Epidermal melanocyte (primary cell): ENCODE measurements at regions not wholly inside any gene's neighbourhood (a gene's known extent, or its start where the extent isn't known, plus 50 kb on each side); places are given as distances from the start of the nearest gene placed in this dataset.

Experiments used
- DNase-seq: peaks from one replicate; pipeline ENCODE4 v3.0.0; 2011; ENCODE audit warnings: low spot score; ENCODE audit not compliant: insufficient read length

DNA sequence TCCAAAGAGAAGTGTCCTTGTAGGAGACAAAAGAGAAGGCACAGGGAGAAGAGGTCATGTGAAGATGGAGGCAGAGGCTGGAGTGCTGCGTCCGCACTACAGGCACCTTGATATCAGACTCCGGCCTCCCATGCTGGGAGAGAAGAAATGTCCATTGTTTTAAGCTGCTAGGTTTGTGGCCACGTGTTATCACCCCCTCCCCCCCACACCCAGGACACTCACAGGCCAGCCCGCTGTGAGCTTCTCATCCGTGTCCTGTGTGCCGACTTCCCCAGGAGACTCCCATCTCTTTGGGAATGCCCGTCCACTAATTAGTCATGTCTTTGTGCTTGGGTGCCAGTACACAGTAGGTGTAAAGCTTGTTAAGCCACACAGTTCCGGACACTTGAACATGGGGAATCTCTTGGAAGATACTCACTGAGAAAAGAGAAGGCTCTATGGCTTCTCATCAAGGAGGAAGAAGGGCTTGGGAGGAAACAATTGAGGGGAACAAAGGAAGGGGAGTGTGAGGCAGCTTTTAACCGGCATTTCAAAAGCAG is 1234.7 kb downstream of the TBC1D22A start:
- no peak for DNase-seq

- no peak for DNase-seq
Measured at GRCh38 chr22:47996446-47996857, 1234.0 kb downstream of the TBC1D22A start.

GRCh38 chr22:47995718-47996117 is 1233.3 kb downstream of the TBC1D22A start:
- DNase-seq: no peak

GRCh38 chr22:47995264-47995627 is 1232.8 kb downstream of the TBC1D22A start:
- DNase-seq: no peak

GRCh38 chr22:47994601-47995263 is 1232.3 kb downstream of the TBC1D22A start:
- DNase-seq: no peak

DNA sequence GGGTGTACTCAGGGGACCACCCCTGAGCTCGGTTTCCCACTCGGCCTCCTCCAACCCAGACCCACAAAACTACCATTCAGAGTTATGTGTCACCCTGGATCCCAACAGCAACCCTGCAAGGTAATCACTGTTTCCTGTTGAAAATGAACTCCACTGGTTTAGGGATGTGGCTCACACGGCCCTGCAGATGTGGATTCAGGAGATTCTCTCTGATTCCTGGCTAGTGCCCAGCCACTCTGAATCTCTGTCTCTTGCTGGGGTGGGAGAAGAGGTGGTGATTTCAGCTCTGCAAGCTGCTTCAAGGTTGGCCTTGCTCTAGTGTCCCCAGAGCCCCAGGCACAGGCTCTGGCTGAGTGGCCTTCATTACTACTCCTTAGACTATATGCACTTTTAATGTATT is 1231.6 kb downstream of the TBC1D22A start:
- DNase-seq: no peak

DNA sequence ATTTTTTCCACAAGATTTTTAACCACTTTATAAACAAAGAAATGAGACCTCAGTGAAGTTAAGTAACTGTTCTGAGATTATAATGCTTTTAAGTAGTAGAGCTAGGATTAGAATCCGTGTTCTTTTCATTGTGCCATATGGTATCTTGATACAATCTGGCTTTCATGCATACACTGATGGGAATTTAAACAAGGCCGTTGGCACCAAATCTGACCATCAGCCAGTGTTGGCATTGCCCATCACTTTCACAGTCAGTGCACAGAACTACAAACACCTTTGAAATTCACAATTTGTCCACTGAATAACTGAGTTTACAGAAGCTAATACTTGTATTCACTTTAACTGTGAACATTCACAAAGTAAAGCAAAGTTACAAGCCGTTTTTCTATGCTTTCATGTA is 1228.0 kb downstream of the TBC1D22A start:
- DNase-seq: no peak

GRCh38 chr22:47987885-47988515 is 1225.5 kb downstream of the TBC1D22A start:
- DNase-seq: no peak

DNA sequence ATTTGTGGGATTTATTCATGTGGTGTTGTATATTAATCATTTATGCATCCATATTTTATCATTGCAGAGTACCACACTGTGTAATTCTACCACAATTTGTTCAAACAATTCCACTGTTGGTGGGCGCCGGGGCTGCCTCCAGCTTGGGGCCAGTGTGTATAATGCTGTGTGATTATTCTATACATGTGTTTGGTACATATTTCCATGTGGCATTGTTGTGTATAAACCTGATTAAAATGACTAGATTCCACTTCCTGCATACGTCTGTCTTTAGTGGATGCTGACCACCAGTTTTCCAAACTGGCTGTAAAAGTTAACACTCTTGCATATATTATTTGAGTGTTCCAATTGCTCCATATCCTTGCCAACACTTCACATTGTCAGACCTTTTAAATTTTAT is 1213.8 kb downstream of the TBC1D22A start:
- DNase-seq: no peak

DNA sequence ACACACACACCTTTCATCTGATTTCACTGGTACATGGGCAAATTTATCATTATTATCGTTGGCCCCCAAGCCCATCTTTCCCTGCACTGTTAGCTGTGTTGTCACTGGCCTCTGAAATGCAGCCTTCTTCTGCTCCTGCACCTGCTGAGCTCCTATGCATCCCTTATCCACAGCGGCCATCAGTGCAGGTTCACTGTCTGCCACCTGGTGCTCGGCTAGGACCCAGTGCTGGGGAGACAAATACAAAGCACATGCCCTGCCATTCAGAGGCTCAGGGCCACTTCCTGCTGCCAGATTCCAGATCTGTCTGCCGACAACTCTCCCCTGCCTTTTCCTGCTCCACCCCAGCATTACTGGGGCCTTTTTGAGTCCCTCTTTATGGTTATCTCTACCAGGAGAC is 1205.4 kb downstream of the TBC1D22A start:
- DNase-seq: no peak

- DNase-seq: no peak
Measured at GRCh38 chr22:47966316-47966715, 1203.9 kb downstream of the TBC1D22A start.

DNA sequence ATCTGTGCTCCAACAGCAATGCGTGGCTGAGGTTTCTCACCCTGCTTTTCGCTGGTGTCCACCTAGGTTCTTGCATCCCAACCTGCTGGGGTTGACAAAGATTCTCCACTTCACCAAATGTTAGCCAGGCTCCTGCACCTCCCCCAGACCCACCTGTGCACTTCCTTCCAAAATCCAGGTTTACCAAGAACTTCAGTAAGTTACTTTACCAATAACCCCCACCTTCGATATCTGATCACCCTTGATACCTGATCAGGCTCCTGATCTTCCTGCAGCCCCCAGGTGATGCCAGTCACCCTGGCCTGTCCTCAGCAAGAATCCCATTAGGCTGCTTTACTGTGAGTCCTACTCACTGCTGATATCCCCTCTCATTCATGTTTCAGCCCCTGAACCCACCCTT is 1203.4 kb downstream of the TBC1D22A start:
- DNase-seq: no peak

DNA sequence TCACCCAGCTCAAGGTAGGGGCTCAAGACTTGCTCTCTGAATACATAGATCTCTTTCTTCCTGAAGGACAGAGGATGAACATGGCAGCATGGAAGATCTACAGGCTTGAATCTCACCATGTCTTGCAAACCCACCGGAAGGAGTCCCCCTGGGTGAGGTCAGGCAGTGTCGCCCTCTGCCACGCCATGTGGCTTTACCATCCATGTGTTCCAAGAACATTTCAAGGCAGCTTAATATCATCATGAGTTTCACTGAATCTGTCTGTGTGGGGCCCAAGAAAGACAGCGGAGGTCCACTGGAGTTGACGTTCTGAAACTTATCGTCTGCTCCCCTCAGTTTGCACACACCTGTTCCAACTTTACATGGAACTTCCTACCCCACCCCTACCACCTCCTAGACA is 1202.6 kb downstream of the TBC1D22A start:
- DNase-seq: no peak

GRCh38 chr22:47963660-47964059 is 1201.2 kb downstream of the TBC1D22A start:
- DNase-seq: no peak

DNA sequence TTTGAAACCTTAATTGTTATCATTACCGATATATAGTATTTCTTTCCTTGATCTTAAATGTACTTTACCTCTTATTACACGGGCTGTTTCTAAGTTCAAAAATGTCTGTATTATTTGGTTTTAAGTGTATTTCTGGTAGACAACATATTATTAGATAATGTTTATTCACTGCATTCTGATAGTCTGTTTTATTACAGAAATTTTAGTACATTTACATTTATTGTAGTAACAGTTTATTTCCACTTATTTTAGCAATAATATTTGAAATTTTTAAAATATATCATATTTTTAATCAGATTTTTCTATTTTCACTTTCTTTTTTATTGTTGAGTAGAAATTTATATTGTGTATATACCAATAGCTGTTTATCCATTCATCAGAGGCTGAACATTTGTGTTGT is 1195.2 kb downstream of the TBC1D22A start:
- no peak for DNase-seq

DNA sequence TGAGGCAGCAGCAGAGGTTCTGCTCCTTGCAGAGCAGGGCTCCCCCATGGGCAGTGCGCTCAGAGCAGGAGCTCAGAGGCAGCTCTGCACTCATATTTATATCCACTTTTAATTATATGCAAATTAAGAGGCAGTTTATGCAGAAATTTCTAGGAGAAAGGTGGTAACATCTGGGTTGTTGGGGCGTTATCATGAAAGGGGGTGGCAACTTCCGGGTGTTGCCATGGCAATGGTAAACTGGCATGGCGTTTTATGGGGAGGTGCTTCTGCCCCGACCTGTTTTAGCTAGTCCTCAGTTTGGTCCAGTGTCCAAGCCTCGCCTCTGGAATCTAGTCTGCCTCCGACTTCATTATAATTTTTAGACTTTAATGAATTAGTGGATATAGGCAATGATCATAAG is 1191.7 kb downstream of the TBC1D22A start:
- DNase-seq: no peak

GRCh38 chr22:47944941-47945340 is 1182.5 kb downstream of the TBC1D22A start:
- no peak for DNase-seq

- no peak for DNase-seq
Measured at GRCh38 chr22:47943729-47944700, 1181.6 kb downstream of the TBC1D22A start.

DNA sequence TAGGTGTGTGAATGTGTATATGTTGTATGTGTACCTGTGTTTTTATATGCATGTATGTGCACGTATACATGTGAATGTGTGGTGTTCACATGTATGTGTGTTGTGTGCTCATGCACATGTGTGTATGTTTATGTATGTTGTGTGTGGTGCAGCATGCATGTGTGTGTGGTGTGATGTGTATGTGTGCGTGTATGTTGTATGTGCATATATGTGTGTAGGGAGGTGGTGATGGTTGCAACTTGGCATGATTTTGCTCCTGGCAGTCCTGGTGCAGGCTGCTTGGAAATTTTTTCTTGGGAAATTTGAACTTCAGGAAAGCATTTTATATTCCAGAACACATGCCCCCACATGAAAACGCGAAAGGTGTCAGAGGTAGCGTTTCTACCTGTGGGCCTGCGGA is 1177.8 kb downstream of the TBC1D22A start:
- no peak for DNase-seq

DNA sequence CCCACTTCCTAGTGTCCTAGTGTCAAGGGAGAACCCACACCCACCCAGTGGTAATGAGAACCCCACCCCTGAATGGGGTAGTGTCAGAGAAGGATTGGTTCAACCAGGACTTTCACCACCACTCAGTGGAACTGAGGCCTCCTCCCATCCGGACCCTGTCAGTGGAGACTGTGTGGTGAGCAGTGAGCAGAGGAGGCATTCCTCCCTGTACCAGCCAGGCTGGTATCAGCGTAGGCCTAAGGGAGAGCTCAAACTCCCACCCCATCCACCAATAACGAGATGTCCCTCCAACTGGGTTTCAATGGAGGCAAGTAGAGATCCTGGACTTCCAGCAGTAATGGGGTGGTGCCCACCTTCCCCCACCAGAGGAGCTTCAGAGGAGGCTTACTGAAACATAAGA is 1171.4 kb downstream of the TBC1D22A start:
- DNase-seq: no peak

GRCh38 chr22:47933226-47933625 is 1170.8 kb downstream of the TBC1D22A start:
- DNase-seq: no peak

DNA sequence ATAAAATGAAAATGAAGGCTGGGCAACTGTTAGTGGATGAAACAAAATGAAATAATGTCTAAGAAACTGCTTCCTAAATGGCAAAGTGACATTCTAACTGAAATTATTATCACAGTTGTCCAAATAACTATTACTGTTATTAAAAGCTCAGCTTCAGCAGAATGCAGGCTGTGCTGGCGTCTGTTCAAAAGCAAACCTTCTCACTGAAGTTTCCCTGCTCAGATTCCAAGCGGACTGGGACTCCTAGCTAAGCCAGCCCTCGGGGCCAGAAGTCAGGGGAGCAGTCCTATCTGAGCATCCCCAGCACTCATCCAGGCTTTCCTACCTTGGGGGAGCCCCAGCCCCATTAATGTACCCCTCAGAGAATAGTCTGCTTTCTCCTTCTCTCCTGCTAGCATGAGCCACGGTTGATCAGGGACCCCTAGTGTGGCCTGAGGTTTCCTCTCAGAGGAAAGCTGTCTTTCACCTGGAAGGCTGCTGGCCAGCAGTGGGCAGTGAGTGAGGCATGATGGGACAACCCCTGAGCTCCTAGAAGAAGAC is 1167.3 kb downstream of the TBC1D22A start:
- DNase-seq: no peak
